Small intestine (tissue), 7 donors: ENCODE measurements at regions not wholly inside any gene's neighbourhood (a gene's known extent, or its start where the extent isn't known, plus 50 kb on each side); places are given as distances from the start of the nearest gene placed in this dataset.
A peak's percentile ranks its signal among the peaks of the same experiment; 100 is the strongest.
"Not testable (repeated sequence)": the region's sequence is repeated elsewhere in the genome, so short reads cannot be mapped to it uniquely, and the experiment has no call there.

ENCODE experiments used
- DNase-seq, 2 donors: peaks; one replicate each; pipeline versions ENCODE4 v3.0.0 to v3.0.0-alpha.2; 2013
- FAIRE-seq: peaks from 2 replicates; lab custom pipeline; 2012; peaks lifted over from hg19 to GRCh38; lab: Jason Lieb, UNC
- H3K27ac ChIP-seq, 3 donors: one replicate each; pipeline ENCODE4 v1.5.1; 2013; ENCODE audit warnings: low read length in 2 of 3, mild to moderate bottlenecking in 2 of 3, control low read depth in 1 of 3, inconsistent platforms in 1 of 3, low read depth in 1 of 3, moderate library complexity in 1 of 3
- H3K27me3 ChIP-seq, 3 donors: one replicate each; pipeline ENCODE4 v1.6.1; 2013; ENCODE audit warnings: low read length in 3 of 3, inconsistent platforms in 1 of 3; ENCODE audit not compliant: control insufficient read depth in 3 of 3, insufficient read depth in 3 of 3
- H3K36me3 ChIP-seq, 3 donors: one replicate each; pipeline ENCODE4 v1.6.1; 2013; ENCODE audit warnings: low read length in 3 of 3, inconsistent platforms in 1 of 3, low read depth in 1 of 3, mild to moderate bottlenecking in 1 of 3, moderate library complexity in 1 of 3; ENCODE audit not compliant: control insufficient read depth in 3 of 3, insufficient read depth in 2 of 3
- H3K4me1 ChIP-seq, 3 donors: one replicate each; pipeline ENCODE4 v1.6.1; 2013; ENCODE audit warnings: low read length in 2 of 3, inconsistent platforms in 1 of 3, low read depth in 1 of 3, mild to moderate bottlenecking in 1 of 3, moderate library complexity in 1 of 3; ENCODE audit not compliant: control insufficient read depth in 3 of 3, insufficient read depth in 2 of 3
- H3K4me3 ChIP-seq, 3 donors: one replicate each; pipeline ENCODE4 v1.5.1; 2013; ENCODE audit warnings: low read length in 3 of 3, control low read depth in 1 of 3, inconsistent platforms in 1 of 3, low read depth in 1 of 3, mild to moderate bottlenecking in 1 of 3, moderate library complexity in 1 of 3
- H3K9me3 ChIP-seq, 2 donors: one replicate each; pipeline ENCODE4 v1.6.1; 2013; ENCODE audit warnings: low read depth in 1 of 2, low read length in 1 of 2; ENCODE audit not compliant: control insufficient read depth in 2 of 2, insufficient read depth in 1 of 2
- WGBS, 3 donors: extraction: QIAGEN DNeasy Blood & Tissue Kit; methylation state at CpG; one replicate each; pipeline ENCODE4 v1.1.7; 2013; 5-methylcytosine and 5-hydroxymethylcytosine counted together
- donor health status: healthy with polysubstance abuse.
- donor health status: control.
- donor health status: control.
- donor health status: Bipolar disorder and iron deficiency.
- donor health status: healthy.

DNA sequence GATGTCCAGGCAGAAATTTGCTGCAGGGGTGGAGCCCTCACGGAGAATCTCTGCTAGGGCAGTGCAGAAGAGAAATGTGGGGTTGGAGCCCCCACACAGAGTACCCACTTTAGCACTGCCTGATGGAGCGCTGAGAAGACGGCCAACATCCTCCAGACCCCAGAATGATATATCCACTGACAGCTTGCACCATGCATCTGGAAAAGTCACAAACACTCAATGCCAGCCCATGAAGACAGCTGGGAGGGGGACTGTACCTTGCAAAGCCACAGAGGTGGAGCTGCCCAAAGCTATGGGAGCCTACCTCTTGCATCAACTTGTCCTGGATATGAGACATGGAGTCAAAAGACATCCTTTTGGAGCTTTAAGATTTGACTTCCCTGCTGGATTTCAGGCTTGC, 426.3 kb upstream of the FAM174A start:
- no peaks in the 10 kb centered on the region for H3K27me3 ChIP-seq
- no peaks in the 10 kb centered on the region for H3K36me3 ChIP-seq
- 46 to 55% (median 53%) methylated on average over 3 of the region's 3 CpGs for WGBS, 3 donors
- no peak overlapping the region for H3K27ac ChIP-seq
- H3K4me3 ChIP-seq: no peak overlapping the region
- DNase-seq (no peak), FAIRE-seq (no peak)
- no peaks in the 10 kb centered on the region for H3K4me1 ChIP-seq
- peaks cover 2 to 15% of the 10 kb centered on the region in 2 donors for H3K9me3 ChIP-seq

DNA sequence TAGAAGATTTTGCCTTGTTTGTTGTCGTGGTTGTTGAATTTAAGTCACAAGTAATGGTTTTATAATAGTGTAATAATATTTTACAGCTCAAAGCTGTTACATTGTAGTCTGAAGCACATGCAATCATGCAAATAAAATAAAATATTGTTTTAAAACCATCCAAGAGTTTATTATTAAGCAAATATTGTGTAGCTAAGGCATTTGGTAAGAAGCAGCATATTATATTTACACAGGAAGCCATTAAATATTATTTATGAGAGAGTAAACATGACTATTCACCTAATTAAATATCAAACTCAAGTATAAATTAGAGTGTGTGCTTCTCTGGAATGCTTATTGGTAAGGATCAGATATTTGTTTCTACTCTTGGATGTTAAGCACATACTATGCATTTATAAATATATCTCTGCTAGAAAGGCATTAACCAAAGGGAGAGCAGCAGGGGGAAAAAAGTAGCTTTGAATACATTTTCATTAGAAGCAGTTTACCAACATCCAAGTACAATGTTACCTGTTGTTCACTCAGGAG, 431.5 kb upstream of the FAM174A start:
- WGBS, 3 donors: 7 to 56% (median 25%) methylated on average over 1 of the region's 1 CpG
- H3K4me3 ChIP-seq, H3K9me3 ChIP-seq, H3K27ac ChIP-seq, H3K36me3 ChIP-seq, H3K4me1 ChIP-seq, H3K27me3 ChIP-seq, DNase-seq: not testable (repeated sequence)
- peak; percentile 85 for FAIRE-seq

GRCh38 chr5:100101466-100101865, 433.7 kb upstream of the FAM174A start:
- H3K36me3 ChIP-seq, H3K4me1 ChIP-seq, H3K4me3 ChIP-seq, H3K27me3 ChIP-seq, H3K27ac ChIP-seq, DNase-seq, H3K9me3 ChIP-seq: not testable (repeated sequence)
- peak; percentile 65 for FAIRE-seq
- WGBS, 3 donors: 40 to 48% (median 41%) methylated on average over 2 of the region's 2 CpGs

- not testable (repeated sequence) for H3K4me1 ChIP-seq, H3K9me3 ChIP-seq, H3K36me3 ChIP-seq, H3K27ac ChIP-seq, H3K27me3 ChIP-seq, H3K4me3 ChIP-seq, DNase-seq
- peak; percentile 90 for FAIRE-seq
These were observed 438.8 kb upstream of the FAM174A start for GRCh38 chr5:100096328-100096727.

DNA sequence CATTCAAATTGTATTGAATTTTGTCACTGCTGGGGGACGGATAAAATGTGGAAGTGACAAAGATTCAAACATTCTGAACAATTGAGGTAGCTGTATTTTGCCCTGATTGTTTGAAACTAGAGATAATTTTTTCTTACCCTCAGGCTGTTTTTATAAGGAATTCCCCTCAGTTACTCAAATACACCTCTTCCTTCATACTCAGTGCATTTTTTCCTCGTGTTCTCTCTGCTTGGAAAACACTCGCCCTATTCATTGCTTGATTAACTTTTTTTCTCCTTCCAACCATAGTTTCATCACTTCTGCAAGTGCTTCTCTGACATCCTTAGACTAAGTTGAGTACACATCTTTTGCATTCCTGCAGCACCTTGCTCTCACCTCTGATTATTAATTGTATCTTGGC, 454.5 kb upstream of the FAM174A start:
- H3K27ac ChIP-seq, DNase-seq, H3K36me3 ChIP-seq, FAIRE-seq, H3K4me1 ChIP-seq, H3K9me3 ChIP-seq, H3K27me3 ChIP-seq, H3K4me3 ChIP-seq: not testable (repeated sequence)
- WGBS, 3 donors: 27 to 48% (median 35%) methylated on average over 3 of the region's 3 CpGs

DNA sequence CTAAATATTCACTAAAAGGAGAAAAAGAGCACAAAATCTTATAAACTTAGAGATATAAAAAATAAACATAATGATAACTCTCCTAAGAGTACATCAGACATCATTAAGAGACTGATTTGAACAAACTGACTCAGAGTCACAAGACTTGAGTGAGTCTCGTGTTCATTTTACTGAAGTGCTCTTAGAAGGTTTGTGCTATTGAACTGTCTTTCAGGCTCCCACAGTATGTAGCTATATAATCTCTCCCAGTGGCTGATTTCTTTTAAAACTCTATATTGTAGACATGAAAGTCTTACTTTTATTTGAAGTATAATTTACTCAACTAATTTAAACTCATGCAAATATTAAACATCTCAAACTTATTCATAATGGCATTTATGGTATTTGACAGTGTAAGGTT, 456.0 kb upstream of the FAM174A start:
- H3K36me3 ChIP-seq, H3K27ac ChIP-seq, H3K4me1 ChIP-seq, H3K4me3 ChIP-seq, H3K27me3 ChIP-seq, DNase-seq, H3K9me3 ChIP-seq: not testable (repeated sequence)
- 50 to 69% (median 64%) methylated on average over 1 of the region's 1 CpG for WGBS, 3 donors
- FAIRE-seq: peak; percentile 76

GRCh38 chr5:100066020-100066419, 469.2 kb upstream of the FAM174A start:
- not testable (repeated sequence) for H3K36me3 ChIP-seq, H3K4me3 ChIP-seq, FAIRE-seq, H3K9me3 ChIP-seq, H3K27ac ChIP-seq, DNase-seq, H3K27me3 ChIP-seq, H3K4me1 ChIP-seq
- WGBS, 3 donors: 90 to 100% (median 92%) methylated on average over 4 to 17 of the region's 17 CpGs

- no peaks in the 10 kb centered on the region for H3K27me3 ChIP-seq
- FAIRE-seq (no peak), DNase-seq (no peak)
- H3K4me1 ChIP-seq: no peaks in the 10 kb centered on the region
- H3K4me3 ChIP-seq: no peak overlapping the region
- 60 to 89% (median 76%) methylated on average over 2 of the region's 2 CpGs for WGBS, 3 donors
- H3K36me3 ChIP-seq: no peaks in the 10 kb centered on the region
- H3K9me3 ChIP-seq: no peaks in the 10 kb centered on the region
- H3K27ac ChIP-seq: no peak overlapping the region
These were observed 491.7 kb upstream of the FAM174A start for GRCh38 chr5:100043475-100043874.

DNA sequence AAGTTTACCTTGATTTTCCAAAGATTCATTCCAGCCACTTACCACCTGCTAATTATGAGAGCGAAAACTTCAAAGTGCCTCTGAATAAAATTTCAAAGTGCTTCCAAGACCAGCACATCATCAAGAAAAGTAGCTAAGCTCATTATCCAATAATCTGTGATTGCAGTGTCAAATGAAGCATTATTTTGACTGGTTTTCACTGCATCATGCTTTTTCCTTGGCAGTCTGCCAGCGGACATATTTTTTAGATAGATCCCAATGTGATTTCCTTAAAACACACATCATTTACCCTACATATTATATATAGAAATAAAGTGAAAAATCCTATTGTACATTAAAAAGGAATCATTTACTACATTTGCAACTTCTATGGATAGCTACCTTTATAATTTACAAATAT, 508.6 kb upstream of the FAM174A start:
- no peaks in the 10 kb centered on the region for H3K36me3 ChIP-seq
- no peak for FAIRE-seq
- no peak overlapping the region for H3K4me3 ChIP-seq
- H3K27ac ChIP-seq: no peak overlapping the region
- WGBS, 3 donors: 74 to 87% (median 82%) methylated on average over 2 of the region's 2 CpGs
- no peaks in the 10 kb centered on the region for H3K4me1 ChIP-seq
- no peaks in the 10 kb centered on the region for H3K9me3 ChIP-seq
- no peaks in the 10 kb centered on the region for H3K27me3 ChIP-seq
- DNase-seq: no peak
